ENCODE measurements at regions not wholly inside any gene's neighbourhood (a gene's known extent, or its start where the extent isn't known, plus 50 kb on each side); places are given as distances from the start of the nearest gene placed in this dataset.

DNA sequence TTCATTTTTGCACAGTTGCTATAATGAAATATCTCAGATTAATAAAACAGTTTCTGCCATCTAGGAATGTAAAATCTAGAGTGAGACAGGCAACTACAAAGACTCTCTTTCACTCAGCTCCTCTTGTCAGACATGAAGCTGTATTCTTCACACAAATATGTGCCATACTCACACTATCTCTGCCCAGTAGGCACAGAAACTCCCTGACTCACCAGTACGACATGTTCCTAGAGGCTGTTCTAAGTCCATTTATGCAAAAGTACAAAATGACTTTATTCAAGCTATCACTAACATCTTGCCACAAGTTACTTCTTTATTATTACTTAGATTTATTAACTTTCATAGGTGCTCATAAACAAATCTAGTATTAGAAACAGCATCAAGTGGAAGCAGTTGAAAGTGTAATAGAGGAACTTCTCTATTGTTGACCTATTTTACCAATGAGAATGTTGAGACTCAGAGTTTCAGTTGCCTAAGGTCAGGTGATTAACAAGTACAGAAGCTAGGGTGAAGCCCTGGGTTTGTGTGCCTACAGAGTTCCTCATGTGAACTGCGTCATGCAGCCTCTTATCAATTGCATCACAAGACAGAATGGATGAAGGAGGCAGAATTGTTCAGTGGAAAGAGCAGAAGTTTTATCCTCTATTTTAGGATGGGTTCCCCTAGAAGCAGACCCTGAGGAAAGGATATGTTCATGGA is 98.9 kb downstream of the RGS2 start:
- TF ChIP-seq, protein P1, sequence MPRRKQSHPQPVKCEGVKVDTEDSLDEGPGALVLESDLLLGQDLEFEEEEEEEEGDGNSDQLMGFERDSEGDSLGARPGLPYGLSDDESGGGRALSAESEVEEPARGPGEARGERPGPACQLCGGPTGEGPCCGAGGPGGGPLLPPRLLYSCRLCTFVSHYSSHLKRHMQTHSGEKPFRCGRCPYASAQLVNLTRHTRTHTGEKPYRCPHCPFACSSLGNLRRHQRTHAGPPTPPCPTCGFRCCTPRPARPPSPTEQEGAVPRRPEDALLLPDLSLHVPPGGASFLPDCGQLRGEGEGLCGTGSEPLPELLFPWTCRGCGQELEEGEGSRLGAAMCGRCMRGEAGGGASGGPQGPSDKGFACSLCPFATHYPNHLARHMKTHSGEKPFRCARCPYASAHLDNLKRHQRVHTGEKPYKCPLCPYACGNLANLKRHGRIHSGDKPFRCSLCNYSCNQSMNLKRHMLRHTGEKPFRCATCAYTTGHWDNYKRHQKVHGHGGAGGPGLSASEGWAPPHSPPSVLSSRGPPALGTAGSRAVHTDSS (tag by site-specific recombination; IDR thresholded peaks at IDR 0.05) = no peak
- TF ChIP-seq, protein P2, sequence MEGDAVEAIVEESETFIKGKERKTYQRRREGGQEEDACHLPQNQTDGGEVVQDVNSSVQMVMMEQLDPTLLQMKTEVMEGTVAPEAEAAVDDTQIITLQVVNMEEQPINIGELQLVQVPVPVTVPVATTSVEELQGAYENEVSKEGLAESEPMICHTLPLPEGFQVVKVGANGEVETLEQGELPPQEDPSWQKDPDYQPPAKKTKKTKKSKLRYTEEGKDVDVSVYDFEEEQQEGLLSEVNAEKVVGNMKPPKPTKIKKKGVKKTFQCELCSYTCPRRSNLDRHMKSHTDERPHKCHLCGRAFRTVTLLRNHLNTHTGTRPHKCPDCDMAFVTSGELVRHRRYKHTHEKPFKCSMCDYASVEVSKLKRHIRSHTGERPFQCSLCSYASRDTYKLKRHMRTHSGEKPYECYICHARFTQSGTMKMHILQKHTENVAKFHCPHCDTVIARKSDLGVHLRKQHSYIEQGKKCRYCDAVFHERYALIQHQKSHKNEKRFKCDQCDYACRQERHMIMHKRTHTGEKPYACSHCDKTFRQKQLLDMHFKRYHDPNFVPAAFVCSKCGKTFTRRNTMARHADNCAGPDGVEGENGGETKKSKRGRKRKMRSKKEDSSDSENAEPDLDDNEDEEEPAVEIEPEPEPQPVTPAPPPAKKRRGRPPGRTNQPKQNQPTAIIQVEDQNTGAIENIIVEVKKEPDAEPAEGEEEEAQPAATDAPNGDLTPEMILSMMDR (tag by site-specific recombination; IDR thresholded peaks at IDR 0.05) = no peak
- no peak for TF ChIP-seq ZNF10 (tag by site-specific recombination; IDR thresholded peaks at IDR 0.05)

Data from HEK293 (cell line).